22Rv1 (cell line): ENCODE measurements at regions not wholly inside any gene's neighbourhood (a gene's known extent, or its start where the extent isn't known, plus 50 kb on each side); places are given as distances from the start of the nearest gene placed in this dataset.

Source experiments
- CTCF ChIP-seq: fragments of 450-650 bp; IDR thresholded peaks from 2 replicates; pipeline ENCODE4 v1.5.1; 2017; ENCODE audit warnings: mild to moderate bottlenecking
- ZFX ChIP-seq: fragments of 450-650 bp; IDR thresholded peaks from 2 replicates; pipeline ENCODE4 v1.6.1; 2017; ENCODE audit warnings: antibody characterized with exemption, borderline replicate concordance

GRCh38 chr5:174411479-174411819 lies 312.9 kb upstream of the MSX2 start:
- TF ChIP-seq CTCF (no peak), ZFX (no peak)
